Prostate gland (tissue), 2 donors: ENCODE measurements at regions not wholly inside any gene's neighbourhood (a gene's known extent, or its start where the extent isn't known, plus 50 kb on each side); places are given as distances from the start of the nearest gene placed in this dataset.

Source experiments
- DNase-seq: peaks from one replicate; pipeline ENCODE4 v3.0.0-alpha.2; 2019; ENCODE audit warnings: low spot score
- H3K27ac ChIP-seq, 2 donors: fragments of 200-600 bp; sonication (generic); 2 replicates each; pipeline ENCODE4 v1.5.1; 2017 to 2019
- H3K27me3 ChIP-seq: fragments of 200-600 bp; sonication (generic); replicated peaks from 2 replicates; pipeline ENCODE4 v1.5.1; 2019; ENCODE audit not compliant: insufficient read depth
- H3K36me3 ChIP-seq, 2 donors: fragments of 200-600 bp; sonication (generic); 1 replicate in 1 of 2; 2 replicates in 1 of 2; pipeline versions ENCODE4 v1.5.1 to v1.8.1; 2017 to 2019
- H3K4me1 ChIP-seq: fragments of 200-600 bp; sonication (generic); replicated peaks from 2 replicates; pipeline ENCODE4 v1.5.1; 2019
- H3K4me3 ChIP-seq, 2 donors: fragments of 200-600 bp; sonication (generic); 2 replicates each; pipeline ENCODE4 v1.5.1; 2017 to 2019
- H3K9me3 ChIP-seq: fragments of 200-600 bp; sonication (generic); 2 replicates; pipeline ENCODE4 v1.5.1; 2017
- POLR2A ChIP-seq: fragments of 450-650 bp; IDR thresholded peaks from one replicate; pipeline ENCODE4 v1.6.1; 2016; ENCODE audit warnings: antibody characterized with exemption, mild to moderate bottlenecking
- POLR2AphosphoS5 ChIP-seq: sonication (generic); formaldehyde crosslinking; IDR thresholded peaks from one replicate; pipeline ENCODE4 v1.6.1; 2017; ENCODE audit warnings: antibody characterized with exemption
- WGBS: methylation state at CpG from one replicate; pipeline ENCODE4 v1.1.5; 2018; 5-methylcytosine and 5-hydroxymethylcytosine counted together
- intact Hi-C: fragments of 100-400 bp; cut with DNase I; formaldehyde crosslinking; loops from one replicate; pipeline ENCODE4 v1.14.2; 2022
- TF ChIP-seq, protein P1 (sequence below), 4 experiments: fragments of 200-600 bp in 2 of 4; fragments of 450-650 bp in 2 of 4; sonication (generic) in 2 of 4; IDR thresholded peaks; 1 replicate in 3 of 4; 2 replicates in 1 of 4; pipeline ENCODE4 v1.5.1; 2016 to 2019; ENCODE audit warnings: antibody characterized with exemption in 4 of 4, mild to moderate bottlenecking in 2 of 4, moderate library complexity in 2 of 4

DNA sequence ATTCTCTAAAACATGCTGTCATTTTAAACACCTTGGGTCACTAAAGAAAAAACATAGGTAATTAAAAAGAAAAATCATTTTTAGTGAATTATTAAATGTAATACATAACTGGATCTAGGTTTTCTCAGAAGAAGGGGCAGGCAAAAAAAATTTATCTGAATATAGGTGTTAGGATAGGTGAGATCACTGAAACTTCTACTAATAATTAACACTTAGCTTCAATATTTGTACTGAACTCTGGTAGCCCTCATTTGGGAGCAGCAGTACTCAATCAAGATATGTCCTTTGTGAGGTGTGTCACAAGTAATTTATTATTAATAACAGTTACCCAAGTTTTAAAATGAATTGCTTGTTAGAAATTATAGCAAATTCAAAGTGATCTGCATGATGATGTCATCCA, 103.6 kb downstream of the ATP23 start:
- H3K36me3 ChIP-seq: no peaks in the 10 kb centered on the region
- no peaks in the 10 kb centered on the region for H3K4me1 ChIP-seq
- DNase-seq: no peak
- H3K4me3 ChIP-seq: no peak overlapping the region
- no peak overlapping the region for H3K27ac ChIP-seq
- no peaks in the 10 kb centered on the region for H3K27me3 ChIP-seq
- H3K9me3 ChIP-seq: no peaks in the 10 kb centered on the region
- intact Hi-C loops: no loop called here
- no peak for TF ChIP-seq POLR2AphosphoS5
- TF ChIP-seq, protein P1, sequence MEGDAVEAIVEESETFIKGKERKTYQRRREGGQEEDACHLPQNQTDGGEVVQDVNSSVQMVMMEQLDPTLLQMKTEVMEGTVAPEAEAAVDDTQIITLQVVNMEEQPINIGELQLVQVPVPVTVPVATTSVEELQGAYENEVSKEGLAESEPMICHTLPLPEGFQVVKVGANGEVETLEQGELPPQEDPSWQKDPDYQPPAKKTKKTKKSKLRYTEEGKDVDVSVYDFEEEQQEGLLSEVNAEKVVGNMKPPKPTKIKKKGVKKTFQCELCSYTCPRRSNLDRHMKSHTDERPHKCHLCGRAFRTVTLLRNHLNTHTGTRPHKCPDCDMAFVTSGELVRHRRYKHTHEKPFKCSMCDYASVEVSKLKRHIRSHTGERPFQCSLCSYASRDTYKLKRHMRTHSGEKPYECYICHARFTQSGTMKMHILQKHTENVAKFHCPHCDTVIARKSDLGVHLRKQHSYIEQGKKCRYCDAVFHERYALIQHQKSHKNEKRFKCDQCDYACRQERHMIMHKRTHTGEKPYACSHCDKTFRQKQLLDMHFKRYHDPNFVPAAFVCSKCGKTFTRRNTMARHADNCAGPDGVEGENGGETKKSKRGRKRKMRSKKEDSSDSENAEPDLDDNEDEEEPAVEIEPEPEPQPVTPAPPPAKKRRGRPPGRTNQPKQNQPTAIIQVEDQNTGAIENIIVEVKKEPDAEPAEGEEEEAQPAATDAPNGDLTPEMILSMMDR (IDR thresholded peaks at IDR 0.05): no peak
- no peak for TF ChIP-seq POLR2A

- Histone ChIP-seq H3K4me1 (no peaks in the 10 kb centered on the region), H3K27me3 (no peaks in the 10 kb centered on the region), H3K27ac (no peak overlapping the region), H3K9me3 (no peaks in the 10 kb centered on the region), H3K4me3 (no peak overlapping the region), H3K36me3 (no peaks in the 10 kb centered on the region)
- intact Hi-C loops: no loop called here
- no peak for DNase-seq
- WGBS: 90% methylated on average over 1 of the region's 1 CpG
- TF ChIP-seq POLR2AphosphoS5 (no peak), POLR2A (no peak)
- TF ChIP-seq, protein P1 (IDR thresholded peaks at IDR 0.05): no peak
Measured at GRCh38 chr12:58046271-58046670, 104.9 kb downstream of the ATP23 start.

- Histone ChIP-seq H3K4me3 (no peak overlapping the region), H3K9me3 (no peaks in the 10 kb centered on the region), H3K4me1 (no peaks in the 10 kb centered on the region), H3K27me3 (no peaks in the 10 kb centered on the region), H3K27ac (no peak overlapping the region), H3K36me3 (no peaks in the 10 kb centered on the region)
- TF ChIP-seq, protein P1 (IDR thresholded peaks at IDR 0.05): no peak
- no peak for TF ChIP-seq POLR2A
- no peak for TF ChIP-seq POLR2AphosphoS5
- 48% methylated on average over 1 of the region's 1 CpG for WGBS
- no peak for DNase-seq
- intact Hi-C loops: no loop called here
Measured at GRCh38 chr12:58051378-58051777, 110.0 kb downstream of the ATP23 start.

- no peak for DNase-seq
- no peaks in the 10 kb centered on the region for H3K36me3 ChIP-seq
- no peaks in the 10 kb centered on the region for H3K9me3 ChIP-seq
- whole genome bisulfite sequencing: 98% methylated on average over 1 of the region's 1 CpG
- H3K27me3 ChIP-seq: no peaks in the 10 kb centered on the region
- TF ChIP-seq, protein P1 (IDR thresholded peaks at IDR 0.05): no peak
- TF ChIP-seq POLR2AphosphoS5: no peak
- no peak for TF ChIP-seq POLR2A
- no peak overlapping the region for H3K4me3 ChIP-seq
- no peak overlapping the region for H3K27ac ChIP-seq
- intact Hi-C loops: no loop called here
- H3K4me1 ChIP-seq: no peaks in the 10 kb centered on the region
Measured at GRCh38 chr12:58064666-58065065, 123.3 kb downstream of the ATP23 start.

GRCh38 chr12:58066296-58066695, 124.9 kb downstream of the ATP23 start:
- no peak for TF ChIP-seq POLR2A
- TF ChIP-seq, protein P1 (IDR thresholded peaks at IDR 0.05): no peak
- TF ChIP-seq POLR2AphosphoS5: no peak
- intact Hi-C loops: no loop called here
- H3K4me1 ChIP-seq: no peaks in the 10 kb centered on the region
- H3K27me3 ChIP-seq: no peaks in the 10 kb centered on the region
- no peak for DNase-seq
- H3K9me3 ChIP-seq: no peaks in the 10 kb centered on the region
- H3K4me3 ChIP-seq: no peak overlapping the region
- H3K27ac ChIP-seq: no peak overlapping the region
- H3K36me3 ChIP-seq: no peaks in the 10 kb centered on the region
